Ovary (tissue), 7 donors: ENCODE measurements at regions not wholly inside any gene's neighbourhood (a gene's known extent, or its start where the extent isn't known, plus 50 kb on each side); places are given as distances from the start of the nearest gene placed in this dataset.

Source experiments
- DNase-seq, 5 donors: peaks; one replicate each; pipeline ENCODE4 v3.0.0-alpha.2; 2019 to 2020
- H3K27ac ChIP-seq, 2 donors: fragments of 200-600 bp; one replicate each; pipeline versions ENCODE4 v1.5.1 to v1.8.0; 2019 to 2022
- H3K27me3 ChIP-seq: fragments of 200-600 bp; one replicate; pipeline ENCODE4 v1.8.0; 2022
- H3K36me3 ChIP-seq: fragments of 200-600 bp; sonication (generic); one replicate; pipeline ENCODE4 v1.5.1; 2019
- H3K4me1 ChIP-seq: one replicate; pipeline ENCODE4 v1.8.1; 2013; ENCODE audit warnings: mild to moderate bottlenecking, moderate library complexity; ENCODE audit not compliant: insufficient read depth
- H3K4me3 ChIP-seq: fragments of 200-600 bp; sonication (generic); one replicate; pipeline ENCODE4 v1.5.1; 2017
- H3K9me3 ChIP-seq, 2 donors: fragments of 200-600 bp in 1 of 2; sonication (generic) in 1 of 2; one replicate each; pipeline versions ENCODE4 v1.5.1 to v1.8.1; 2013 to 2019; ENCODE audit warnings: mild to moderate bottlenecking in 1 of 2, moderate library complexity in 1 of 2
- CTCF ChIP-seq, 3 donors: fragments of 450-650 bp in 2 of 3; fragments of 200-600 bp in 1 of 3; IDR thresholded peaks; one replicate each; pipeline versions ENCODE4 v1.5.1 to v1.8.0; 2016 to 2022; ENCODE audit warnings: antibody characterized with exemption in 3 of 3, mild to moderate bottlenecking in 1 of 3
- EP300 ChIP-seq: sonication (generic); formaldehyde crosslinking; IDR thresholded peaks from one replicate; pipeline ENCODE4 v1.6.1; 2017; ENCODE audit warnings: antibody characterized with exemption
- POLR2A ChIP-seq: fragments of 450-650 bp; IDR thresholded peaks from one replicate; pipeline ENCODE4 v1.6.1; 2017; ENCODE audit warnings: antibody characterized with exemption, mild to moderate bottlenecking, moderate library complexity
- WGBS, 3 donors: extraction: QIAGEN DNeasy Blood & Tissue Kit in 1 of 3; methylation state at CpG; one replicate each; pipeline versions ENCODE4 v1.1.5 to v1.1.7; 2013 to 2017; 5-methylcytosine and 5-hydroxymethylcytosine counted together
- intact Hi-C, 4 donors: fragments of 100-400 bp; cut with DNase I; formaldehyde crosslinking; loops; one replicate each; pipeline versions ENCODE4 v1.11.0 to v1.15.1; 2022 to 2023
- donor health status: DM: no; HTN: no; CAD: no; lungs with moderate emphysema.
- donor health status: DM: no; HTN: no; CAD: no.
- donor health status: Bipolar disorder and iron deficiency.
- donor health status: DM: no; HTN: no; CAD: no.
- donor health status: DM: yes; HTN: yes; CAD: no.

- DNase-seq: no peak
- no peaks in the 10 kb centered on the region for H3K9me3 ChIP-seq
- WGBS, 3 donors: 68 to 70% (median 70%) methylated on average over 4 of the region's 4 CpGs
- intact Hi-C loops: no loop called here
- H3K36me3 ChIP-seq: no peaks in the 10 kb centered on the region
- H3K4me1 ChIP-seq: no peaks in the 10 kb centered on the region
- TF ChIP-seq EP300: no peak
- TF ChIP-seq CTCF (IDR thresholded peaks at IDR 0.05): no peak
- TF ChIP-seq POLR2A: no peak
- no peak overlapping the region for H3K4me3 ChIP-seq
- H3K27ac ChIP-seq: no peak overlapping the region
- no peaks in the 10 kb centered on the region for H3K27me3 ChIP-seq
These were observed 75.6 kb downstream of the ICOS start for GRCh38 chr2:204012072-204012653.

GRCh38 chr2:204015118-204015843, 78.7 kb downstream of the ICOS start:
- H3K9me3 ChIP-seq: no peaks in the 10 kb centered on the region
- H3K36me3 ChIP-seq: no peaks in the 10 kb centered on the region
- no peak for DNase-seq
- no peak overlapping the region for H3K4me3 ChIP-seq
- H3K27ac ChIP-seq: no peak overlapping the region
- no peaks in the 10 kb centered on the region for H3K4me1 ChIP-seq
- WGBS, 3 donors: 75 to 81% (median 77%) methylated on average over 8 of the region's 8 CpGs
- H3K27me3 ChIP-seq: no peaks in the 10 kb centered on the region
- intact Hi-C loops: no loop called here
- TF ChIP-seq POLR2A (no peak), EP300 (no peak), CTCF (IDR thresholded peaks at IDR 0.05) (no peak)

- H3K27me3 ChIP-seq: no peaks in the 10 kb centered on the region
- TF ChIP-seq POLR2A (no peak), EP300 (no peak), CTCF (IDR thresholded peaks at IDR 0.05) (no peak)
- H3K27ac ChIP-seq: no peak overlapping the region
- WGBS, 3 donors: 87 to 91% (median 87%) methylated on average over 6 of the region's 6 CpGs
- peaks cover 3% of the 10 kb centered on the region for H3K4me1 ChIP-seq
- DNase-seq: no peak
- no peaks in the 10 kb centered on the region for H3K9me3 ChIP-seq
- no peaks in the 10 kb centered on the region for H3K36me3 ChIP-seq
- no peak overlapping the region for H3K4me3 ChIP-seq
- intact Hi-C loops: no loop called here
These were observed 82.2 kb downstream of the ICOS start for GRCh38 chr2:204018717-204019116.

- TF ChIP-seq EP300: no peak
- TF ChIP-seq POLR2A: no peak
- TF ChIP-seq CTCF (IDR thresholded peaks at IDR 0.05): no peak
- no peaks in the 10 kb centered on the region for H3K36me3 ChIP-seq
- no peak for DNase-seq
- H3K27ac ChIP-seq: no peak overlapping the region
- no peaks in the 10 kb centered on the region for H3K9me3 ChIP-seq
- intact Hi-C loops: no loop called here
- peaks cover 3% of the 10 kb centered on the region for H3K4me1 ChIP-seq
- H3K27me3 ChIP-seq: no peaks in the 10 kb centered on the region
- WGBS, 3 donors: 88 to 91% (median 89%) methylated on average over 6 of the region's 6 CpGs
- H3K4me3 ChIP-seq: no peak overlapping the region
These were observed 83.3 kb downstream of the ICOS start for GRCh38 chr2:204019572-204020501.
